ENCODE measurements at regions not wholly inside any gene's neighbourhood (a gene's known extent, or its start where the extent isn't known, plus 50 kb on each side); places are given as distances from the start of the nearest gene placed in this dataset.

- no peaks in the 10 kb centered on the region for H3K9me2 ChIP-seq
- no peak overlapping the region for H3K9ac ChIP-seq
- no peak for TF ChIP-seq RFX5 (IDR thresholded peaks at IDR 0.05; ENCODE audit: low read length)
- no peak for TF ChIP-seq SMC3 (IDR thresholded peaks at IDR 0.05; ENCODE audit: low read depth, low read length)
- no peak for TF ChIP-seq ZBTB33 (IDR thresholded peaks at IDR 0.05; ENCODE audit: borderline replicate concordance, low read depth)
- TF ChIP-seq GATA2 (CRISPR knock-in tag; IDR thresholded peaks at IDR 0.05): no peak
- no peak for TF ChIP-seq ELF1 (IDR thresholded peaks at IDR 0.05)
- TF ChIP-seq EP300 (IDR thresholded peaks at IDR 0.05; ENCODE audit: borderline replicate concordance in 1 of 2, low read depth in 1 of 2, low read length in 1 of 2): no peak
- 63% methylated on average over 4 of the region's 4 CpGs for WGBS (ENCODE audit: low lambda C conversion rate)
- ChIA-PET POLR2A (no interaction called here), CTCF (interaction anchor here (1.2 kb wide), 1 partner anchor 23 kb away, joined by 3 read pairs; no protein-coding TSS in a partner anchor)
- no peaks in the 10 kb centered on the region for H3K9me3 ChIP-seq
- no peaks in the 10 kb centered on the region for H3K79me2 ChIP-seq (ENCODE audit: insufficient read depth)
- no peaks in the 10 kb centered on the region for H3K27me3 ChIP-seq (ENCODE audit: insufficient read depth)
- no peaks in the 10 kb centered on the region for H3K36me3 ChIP-seq (replicated peaks in 1 of 2; ENCODE audit: control insufficient read depth in 1 of 2, insufficient read depth in 2 of 2, low read length in 1 of 2)
- no peak overlapping the region for H3K4me2 ChIP-seq
- no peak overlapping the region for H2AFZ ChIP-seq (ENCODE audit: low read depth)
- H3K4me3 ChIP-seq (ENCODE audit: low read depth in 2 of 2, low read length in 1 of 2): no peak overlapping the region
- no peak for DNase-seq
- H3F3A ChIP-seq (replicated peaks; ENCODE audit: insufficient read depth): no peaks in the 10 kb centered on the region
- H3K27ac ChIP-seq (ENCODE audit: low read depth in 2 of 2, low read length in 1 of 2): no peak overlapping the region
- H3K4me1 ChIP-seq (ENCODE audit: control insufficient read depth in 1 of 2, insufficient read depth in 2 of 2, low read depth in 1 of 2, low read length in 1 of 2): no peaks in the 10 kb centered on the region
- no peaks in the 10 kb centered on the region for H4K20me1 ChIP-seq (ENCODE audit: insufficient read depth)
Measured at GRCh38 chr21:35111321-35111930, 62.3 kb upstream of the RUNX1 start.

GRCh38 chr21:35108887-35109286 lies 59.8 kb upstream of the RUNX1 start:
- Histone ChIP-seq H3K9ac (no peak overlapping the region), H3K4me2 (no peak overlapping the region), H3K4me3 (ENCODE audit: low read depth in 2 of 2, low read length in 1 of 2) (no peak overlapping the region), H3K79me2 (ENCODE audit: insufficient read depth) (no peaks in the 10 kb centered on the region), H3K4me1 (ENCODE audit: control insufficient read depth in 1 of 2, insufficient read depth in 2 of 2, low read depth in 1 of 2, low read length in 1 of 2) (no peaks in the 10 kb centered on the region; a peak in 1 of 4 replicates), H3K9me3 (no peaks in the 10 kb centered on the region), H3K27ac (ENCODE audit: low read depth in 2 of 2, low read length in 1 of 2) (no peak overlapping the region), H2AFZ (ENCODE audit: low read depth) (no peak overlapping the region), H4K20me1 (ENCODE audit: insufficient read depth) (no peaks in the 10 kb centered on the region), H3K36me3 (replicated peaks in 1 of 2; ENCODE audit: control insufficient read depth in 1 of 2, insufficient read depth in 2 of 2, low read length in 1 of 2) (no peaks in the 10 kb centered on the region), H3F3A (replicated peaks; ENCODE audit: insufficient read depth) (no peaks in the 10 kb centered on the region), H3K27me3 (ENCODE audit: insufficient read depth) (no peaks in the 10 kb centered on the region), H3K9me2 (no peaks in the 10 kb centered on the region)
- 58% methylated on average over 3 of the region's 3 CpGs for WGBS (ENCODE audit: low lambda C conversion rate)
- DNase-seq: no peak
- CTCF ChIA-PET: no interaction called here
- POLR2A ChIA-PET: no interaction called here
- TF ChIP-seq POLR2AphosphoS5 (IDR thresholded peaks at IDR 0.05; ENCODE audit: low read depth, low read length) (no peak), RFX5 (IDR thresholded peaks at IDR 0.05; ENCODE audit: low read length) (no peak), TAF1 (IDR thresholded peaks at IDR 0.05; ENCODE audit: borderline replicate concordance, low read depth, low read length) (no peak), MEF2A (IDR thresholded peaks at IDR 0.05; ENCODE audit: borderline replicate concordance, low read depth) (no peak), JUND (IDR thresholded peaks at IDR 0.05) (no peak), IRF3 (IDR thresholded peaks at IDR 0.05; ENCODE audit: low read depth, low read length) (no peak), NFIC (IDR thresholded peaks at IDR 0.05; ENCODE audit: borderline replicate concordance) (no peak), CHD2 (IDR thresholded peaks at IDR 0.05; ENCODE audit: low read length, partially characterized antibody) (no peak), GATA2 (CRISPR knock-in tag; IDR thresholded peaks at IDR 0.05) (no peak), USF2 (IDR thresholded peaks at IDR 0.05; ENCODE audit: borderline replicate concordance, low read depth, low read length) (no peak), EP300 (IDR thresholded peaks at IDR 0.05; ENCODE audit: borderline replicate concordance in 1 of 2, low read depth in 1 of 2, low read length in 1 of 2) (no peak), ELF1 (IDR thresholded peaks at IDR 0.05) (no peak), PBX3 (IDR thresholded peaks at IDR 0.05) (no peak), CTCF (IDR thresholded peaks at IDR 0.05) (no peak), YY1 (IDR thresholded peaks at IDR 0.05; ENCODE audit: low read depth) (no peak), EZH2phosphoT487 (IDR thresholded peaks at IDR 0.05; ENCODE audit: borderline replicate concordance, low read depth) (no peak), USF1 (IDR thresholded peaks at IDR 0.05; ENCODE audit: borderline replicate concordance, low read depth) (no peak)

Measured in SK-N-SH (cell line).